ENCODE measurements at regions not wholly inside any gene's neighbourhood (a gene's known extent, or its start where the extent isn't known, plus 50 kb on each side); places are given as distances from the start of the nearest gene placed in this dataset.

DNA sequence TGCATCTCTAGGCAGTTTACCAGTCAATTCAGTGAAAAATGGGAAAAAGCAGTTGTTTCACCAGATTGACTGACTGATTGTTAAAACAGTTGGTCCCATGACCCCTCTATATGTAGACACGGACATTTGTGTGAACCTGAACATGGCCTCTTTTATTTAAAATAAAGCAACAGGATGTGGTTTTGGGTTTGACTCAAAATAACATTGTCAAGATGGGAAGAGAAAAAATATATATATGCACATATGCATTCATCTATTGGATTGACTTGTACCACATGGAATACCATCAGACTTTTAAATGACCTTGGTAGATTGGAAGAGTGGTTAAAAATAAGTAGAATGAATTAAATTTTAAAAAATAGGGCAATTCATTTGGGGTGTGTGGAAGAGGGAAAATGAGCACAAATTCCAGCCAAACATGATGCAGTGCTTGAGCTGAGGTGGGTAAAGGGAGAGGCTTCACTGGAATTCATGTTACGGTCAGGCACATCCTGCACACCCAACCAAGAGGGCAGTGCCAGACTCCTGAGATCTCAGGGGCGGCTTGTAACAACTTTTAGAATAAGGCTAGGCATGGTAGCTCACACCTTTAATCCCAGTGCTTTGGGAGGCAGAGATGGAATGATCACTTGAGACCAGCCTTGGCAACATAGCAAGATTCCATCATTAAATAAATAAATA, 560.7 kb upstream of the TENM3 start:
- no peak for DNase-seq (ENCODE audit: low spot score)

DNA sequence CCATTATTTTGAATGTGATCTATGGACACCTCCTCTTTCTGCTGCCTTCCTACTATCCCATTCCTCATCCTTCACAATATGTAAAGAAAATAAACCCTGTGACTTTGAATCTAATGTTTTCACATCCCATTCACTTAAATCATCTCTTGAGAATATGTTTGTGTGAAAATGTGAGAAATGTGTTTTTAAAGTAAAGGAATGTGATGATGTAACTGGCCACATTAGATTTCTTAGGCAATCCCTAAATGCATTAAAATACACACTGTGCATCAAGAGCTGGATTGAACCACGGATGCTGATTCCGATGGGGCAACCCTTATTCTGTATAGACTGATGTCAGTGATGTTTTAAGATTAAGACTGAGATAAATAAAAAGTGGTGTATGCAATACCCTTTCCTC, 558.9 kb upstream of the TENM3 start:
- DNase-seq (ENCODE audit: low spot score): no peak

DNA sequence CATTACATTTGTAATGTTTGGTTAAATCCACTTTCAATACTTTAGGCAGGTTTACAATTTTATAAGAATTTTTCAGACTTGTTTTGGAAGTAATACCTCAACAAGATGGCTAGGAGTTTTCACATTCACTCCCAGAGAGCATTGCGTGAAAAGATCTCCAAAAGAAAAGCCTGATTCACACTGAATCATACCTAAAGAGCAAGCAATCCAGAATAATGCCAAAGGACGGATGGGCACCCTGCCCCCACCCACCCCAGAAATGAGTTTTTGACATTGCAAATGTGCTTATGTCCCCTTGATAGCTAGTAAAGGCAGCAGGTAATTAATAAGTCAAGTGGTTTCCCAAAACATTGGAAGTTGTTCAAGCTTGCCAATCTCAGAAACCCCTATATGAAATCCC, 557.7 kb upstream of the TENM3 start:
- no peak for DNase-seq (ENCODE audit: low spot score)

DNA sequence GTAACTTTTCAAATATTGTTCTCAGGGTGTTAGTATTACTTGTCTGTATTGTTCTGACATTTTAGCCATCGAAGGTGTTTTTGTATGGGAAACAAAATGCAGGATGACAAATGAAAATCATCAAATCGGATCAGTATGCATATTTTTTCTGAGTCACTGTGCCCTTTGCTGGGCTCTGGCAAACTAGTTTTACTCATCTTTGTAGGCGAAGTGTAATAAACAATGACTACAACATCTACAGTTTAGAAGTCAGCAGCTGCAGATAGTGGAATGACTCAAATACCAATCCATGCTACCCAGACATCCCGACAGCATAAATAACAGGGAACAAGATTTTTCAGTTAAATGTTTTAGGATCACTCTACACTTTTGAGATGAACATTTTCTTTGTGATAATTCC, 557.3 kb upstream of the TENM3 start:
- no peak for DNase-seq (ENCODE audit: low spot score)

- DNase-seq (ENCODE audit: low spot score): no peak
Observed at GRCh38 chr4:181687116-181687515, 556.1 kb upstream of the TENM3 start.

- DNase-seq (ENCODE audit: low spot score): no peak
Observed at GRCh38 chr4:181688432-181688831, 554.8 kb upstream of the TENM3 start.

- DNase-seq (ENCODE audit: low spot score): no peak
Observed at GRCh38 chr4:181688872-181689271, 554.3 kb upstream of the TENM3 start.

GRCh38 chr4:181690498-181690897, 552.7 kb upstream of the TENM3 start:
- DNase-seq (ENCODE audit: low spot score): no peak

- no peak for DNase-seq (ENCODE audit: low spot score)
Observed at GRCh38 chr4:181692965-181693364, 550.2 kb upstream of the TENM3 start.

GRCh38 chr4:181693517-181693916, 549.7 kb upstream of the TENM3 start:
- DNase-seq (ENCODE audit: low spot score): no peak

- no peak for DNase-seq (ENCODE audit: low spot score)
Observed at GRCh38 chr4:181698221-181698620, 545.0 kb upstream of the TENM3 start.

DNA sequence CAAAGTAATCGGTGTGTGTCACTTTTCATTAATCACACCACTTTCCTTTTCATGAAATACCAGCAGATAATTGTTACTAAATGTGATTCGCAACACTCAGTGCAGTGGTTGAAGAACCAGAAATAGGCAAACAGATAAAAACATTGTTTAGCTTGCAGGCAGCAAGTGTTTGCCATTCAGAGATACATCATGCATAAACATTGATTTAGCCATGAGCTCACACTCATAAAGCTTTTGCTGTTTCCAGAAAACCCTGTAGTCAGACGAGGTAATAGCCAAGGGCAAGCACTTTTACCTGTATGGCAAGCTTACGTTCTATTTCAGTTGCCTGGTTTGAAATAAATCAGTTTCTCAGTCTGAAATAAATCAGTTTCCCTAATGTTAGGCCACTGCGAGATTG, 542.0 kb upstream of the TENM3 start:
- DNase-seq (ENCODE audit: low spot score): no peak

- no peak for DNase-seq (ENCODE audit: low spot score)
Observed at GRCh38 chr4:181701894-181702293, 541.3 kb upstream of the TENM3 start.

- DNase-seq (ENCODE audit: low spot score): no peak
Observed at GRCh38 chr4:181702864-181703495, 540.2 kb upstream of the TENM3 start.

DNA sequence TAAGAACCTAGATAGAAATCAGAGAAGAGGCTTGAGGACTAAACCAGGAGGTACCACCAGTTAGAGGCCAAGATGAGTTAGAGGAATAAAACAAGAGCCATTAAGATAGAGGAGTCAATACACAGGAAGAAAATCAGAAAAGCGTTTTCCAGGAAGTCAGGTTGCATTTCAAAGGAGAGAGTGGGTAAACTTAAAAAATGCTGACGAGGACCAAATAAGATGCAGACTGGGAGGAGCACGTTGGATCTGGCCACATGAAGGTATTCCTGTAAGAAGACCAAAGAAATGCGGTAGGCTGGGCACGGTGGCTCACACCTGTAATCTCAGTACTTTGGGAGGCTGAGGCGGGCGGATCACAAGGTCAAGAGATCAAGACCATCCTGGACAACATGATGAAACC, 533.1 kb upstream of the TENM3 start:
- DNase-seq (ENCODE audit: low spot score): no peak

GRCh38 chr4:181711387-181711786, 531.8 kb upstream of the TENM3 start:
- DNase-seq (ENCODE audit: low spot score): no peak

- no peak for DNase-seq (ENCODE audit: low spot score)
Observed at GRCh38 chr4:181728305-181728966, 514.8 kb upstream of the TENM3 start.

DNA sequence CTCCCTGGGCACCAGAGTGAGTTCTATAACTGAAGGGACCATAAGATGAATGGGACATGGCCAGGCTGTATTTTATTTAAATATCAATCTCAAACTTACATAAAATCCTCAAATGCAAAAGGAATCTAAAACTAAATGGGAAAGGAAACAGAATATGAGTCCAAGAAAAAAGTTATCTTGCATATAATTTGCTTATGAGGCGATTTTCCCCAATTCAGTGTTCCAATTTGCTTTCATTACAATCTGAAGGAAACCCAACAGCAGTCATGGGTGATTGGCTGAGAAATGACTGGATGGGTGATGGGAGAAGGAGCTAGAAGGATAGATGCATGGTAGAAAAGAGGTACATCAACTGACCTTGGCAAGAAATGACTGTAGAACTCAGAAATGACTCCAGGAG, 511.3 kb upstream of the TENM3 start:
- no peak for DNase-seq (ENCODE audit: low spot score)

- no peak for DNase-seq (ENCODE audit: low spot score)
Observed at GRCh38 chr4:181737744-181738143, 505.5 kb upstream of the TENM3 start.

DNA sequence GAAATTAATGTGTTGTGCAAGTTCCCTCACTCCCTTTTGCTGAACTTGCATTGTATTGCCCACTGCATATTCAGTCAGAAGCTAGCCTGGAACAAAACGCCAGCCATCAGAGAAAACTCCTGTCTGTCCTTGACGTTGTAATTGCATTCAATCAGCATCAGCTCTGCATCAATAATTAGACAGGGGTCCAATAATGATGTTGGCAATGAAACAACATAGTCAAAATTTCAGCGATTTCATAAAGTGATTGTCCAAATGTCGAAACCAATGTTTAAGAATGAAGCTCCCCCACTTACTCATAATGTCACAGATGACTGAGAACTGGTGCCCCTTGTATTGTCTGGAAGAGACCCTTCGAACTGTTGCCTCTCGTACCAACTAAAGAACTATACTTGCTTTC, 504.2 kb upstream of the TENM3 start:
- no peak for DNase-seq (ENCODE audit: low spot score)

DNA sequence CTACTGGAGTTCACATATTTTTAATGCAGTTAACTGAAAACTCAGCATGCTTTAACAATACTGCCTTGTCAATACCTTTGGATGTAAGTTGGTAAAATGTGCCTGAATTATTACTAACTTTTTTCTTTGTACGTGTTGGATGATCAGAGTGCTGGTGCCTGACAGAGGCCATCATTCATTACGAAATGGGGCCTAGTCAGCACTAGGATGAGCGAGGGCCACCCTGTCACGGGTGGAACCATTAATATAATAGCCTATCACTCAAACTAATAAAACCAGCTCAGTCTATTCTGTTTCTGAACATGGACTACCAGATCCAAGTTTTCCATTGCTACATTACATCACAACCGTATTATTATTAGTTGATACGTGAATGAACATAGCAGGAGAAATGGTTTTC, 501.7 kb upstream of the TENM3 start:
- DNase-seq (ENCODE audit: low spot score): no peak

DNA sequence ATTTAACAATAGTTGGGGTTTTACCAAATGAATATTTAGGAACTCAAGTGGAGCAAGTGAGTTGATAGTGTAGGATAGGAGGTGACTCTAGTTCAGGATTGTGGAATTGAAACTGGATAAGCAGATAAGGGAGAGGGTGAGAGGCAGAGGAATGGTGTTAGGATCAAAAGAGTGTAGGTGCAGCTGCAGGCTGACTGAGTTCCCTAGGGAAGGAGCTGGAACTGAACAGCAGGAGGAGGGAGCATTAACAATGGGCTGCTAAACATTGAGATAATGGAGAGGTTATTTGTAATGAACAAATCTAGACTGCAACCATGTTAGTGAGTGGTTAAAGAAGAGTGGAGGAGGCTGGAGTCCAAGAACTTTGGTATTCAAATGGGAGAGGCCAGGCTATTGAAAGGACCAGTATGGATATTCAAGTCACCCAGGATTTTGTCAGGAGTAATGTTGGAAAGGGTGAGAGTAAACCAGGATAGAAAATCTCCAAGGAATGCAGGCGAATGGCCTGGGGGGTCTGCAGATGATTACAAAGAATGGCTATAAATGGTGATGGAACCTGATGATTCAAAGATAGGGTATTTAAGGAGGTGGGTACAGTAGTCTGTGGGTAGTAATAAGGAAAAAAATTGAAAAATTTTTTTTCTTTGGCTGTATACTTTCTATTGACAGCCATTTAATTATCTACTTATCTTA, 497.1 kb upstream of the TENM3 start:
- no peak for DNase-seq (ENCODE audit: low spot score)

DNA sequence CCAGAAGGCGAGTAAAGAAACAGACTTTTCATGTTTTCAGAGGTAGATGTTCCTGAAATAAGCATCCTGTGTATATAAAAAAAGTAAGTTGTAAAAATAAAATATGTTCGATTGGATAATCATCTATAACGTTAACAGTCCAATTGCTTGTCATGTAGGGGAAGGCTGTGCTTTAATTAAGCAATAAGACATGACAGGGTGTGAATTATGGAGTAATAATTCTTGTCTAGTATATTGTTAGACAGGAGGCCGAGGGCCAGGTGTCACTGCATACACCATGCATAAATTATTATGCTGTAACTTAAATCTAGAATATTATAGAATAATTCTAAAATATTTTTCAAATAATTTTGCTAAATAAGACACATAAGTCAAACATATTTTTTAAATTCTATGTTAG, 494.6 kb upstream of the TENM3 start:
- no peak for DNase-seq (ENCODE audit: low spot score)
